SK-N-SH (cell line): ENCODE measurements at regions not wholly inside any gene's neighbourhood (a gene's known extent, or its start where the extent isn't known, plus 50 kb on each side); places are given as distances from the start of the nearest gene placed in this dataset.

Experiments used
- CTCF ChIA-PET: fragments of 300-600, 350-600 bp; formaldehyde crosslinking; extraction: SDS; loops from one replicate; lab custom pipeline; 2021; lab: Yijun Ruan, JAX
- POLR2A ChIA-PET: fragments of 350-600 bp; sonication (Branson Sonifier 250); formaldehyde crosslinking; extraction: SDS; loops from one replicate; lab custom pipeline; 2020; ENCODE audit warnings: antibody characterized with exemption, inconsistent platforms; lab: Yijun Ruan, JAX
- DNase-seq: peaks from one replicate; pipeline ENCODE4 v3.0.0; 2012
- H2AFZ ChIP-seq: fragments of 200-600 bp; sonication (generic); 2 replicates; pipeline ENCODE4 v1.8.1; 2016; ENCODE audit warnings: antibody characterized with exemption, mild to moderate bottlenecking, low read depth
- H3F3A ChIP-seq: fragments of 200-600 bp; sonication (generic); replicated peaks from 2 replicates; pipeline ENCODE3; 2016; ENCODE audit warnings: antibody characterized with exemption, mild to moderate bottlenecking; ENCODE audit not compliant: insufficient read depth
- H3K27ac ChIP-seq, 2 experiments: fragments of 200-500 bp in 1 of 2; fragments of 200-600 bp in 1 of 2; sonication (Bioruptor generic) in 1 of 2; sonication (generic), shearing (Covaris generic) in 1 of 2; 2 replicates each; pipeline versions ENCODE4 v1.5.1 to v1.6.1; 2014 to 2016; ENCODE audit warnings: low read depth in 2 of 2, inconsistent platforms in 1 of 2, low read length in 1 of 2, mild to moderate bottlenecking in 1 of 2, mixed read lengths in 1 of 2
- H3K27me3 ChIP-seq: fragments of 200-600 bp; sonication (generic), shearing (Covaris generic); 2 replicates; pipeline ENCODE4 v1.6.1; 2016; ENCODE audit warnings: mixed run types; ENCODE audit not compliant: insufficient read depth
- H3K36me3 ChIP-seq, 2 experiments: fragments of 200-500 bp in 1 of 2; fragments of 200-600 bp in 1 of 2; sonication (Bioruptor generic) in 1 of 2; sonication (generic) in 1 of 2; replicated peaks in 1 of 2; 2 replicates each; pipeline versions ENCODE3 to v1.5.1; 2014 to 2016; ENCODE audit warnings: low read length in 1 of 2, mild to moderate bottlenecking in 1 of 2; ENCODE audit not compliant: insufficient read depth in 2 of 2, control insufficient read depth in 1 of 2
- H3K4me1 ChIP-seq, 2 experiments: fragments of 200-500 bp in 1 of 2; fragments of 200-600 bp in 1 of 2; sonication (Bioruptor generic) in 1 of 2; sonication (generic), shearing (Covaris generic) in 1 of 2; 2 replicates each; pipeline versions ENCODE4 v1.5.1 to v1.6.1; 2014 to 2016; ENCODE audit warnings: low read depth in 1 of 2, low read length in 1 of 2, mixed run types in 1 of 2; ENCODE audit not compliant: insufficient read depth in 2 of 2, control insufficient read depth in 1 of 2
- H3K4me2 ChIP-seq: fragments of 200-600 bp; sonication (generic), shearing (Covaris generic); 2 replicates; pipeline ENCODE4 v1.6.1; 2017; ENCODE audit warnings: mixed run types
- H3K4me3 ChIP-seq, 2 experiments: fragments of 200-500 bp in 1 of 2; fragments of 200-600 bp in 1 of 2; sonication (Bioruptor generic) in 1 of 2; sonication (generic), shearing (Covaris generic) in 1 of 2; 2 replicates each; pipeline versions ENCODE4 v1.5.1 to v1.8.1; 2014 to 2016; ENCODE audit warnings: low read depth in 2 of 2, inconsistent platforms in 1 of 2, low read length in 1 of 2, mild to moderate bottlenecking in 1 of 2, mixed read lengths in 1 of 2, moderate library complexity in 1 of 2
- H3K79me2 ChIP-seq: fragments of 200-600 bp; sonication (generic); 2 replicates; pipeline ENCODE4 v1.8.1; 2017; ENCODE audit warnings: mild to moderate bottlenecking; ENCODE audit not compliant: insufficient read depth
- H3K9ac ChIP-seq: fragments of 200-600 bp; sonication (generic); 2 replicates; pipeline ENCODE4 v1.6.1; 2017; ENCODE audit warnings: mixed run types
- H3K9me2 ChIP-seq: fragments of 200-600 bp; sonication (generic); 2 replicates; pipeline ENCODE4 v1.6.1; 2017; ENCODE audit warnings: mixed run types
- H3K9me3 ChIP-seq: fragments of 200-600 bp; sonication (generic); 2 replicates; pipeline ENCODE4 v1.6.1; 2017; ENCODE audit warnings: mixed run types, mild to moderate bottlenecking, moderate library complexity
- H4K20me1 ChIP-seq: fragments of 200-600 bp; sonication (generic); 2 replicates; pipeline ENCODE4 v1.6.1; 2017; ENCODE audit warnings: mild to moderate bottlenecking, mixed run types; ENCODE audit not compliant: insufficient read depth
- CTCF ChIP-seq: fragments of 200-600 bp; sonication (generic); IDR thresholded peaks from 2 replicates; pipeline ENCODE4 v1.6.1; 2017; ENCODE audit warnings: antibody characterized with exemption, mild to moderate bottlenecking, moderate library complexity
- FOXJ3 ChIP-seq: sonication (generic); formaldehyde crosslinking; IDR thresholded peaks from 2 replicates; pipeline ENCODE4 v1.5.1; 2020; ENCODE audit warnings: mild to moderate bottlenecking, missing genetic modification reagents
- FOXM1 ChIP-seq: IDR thresholded peaks from 2 replicates; pipeline ENCODE4 v1.4.0; 2012; ENCODE audit warnings: low read depth, mild to moderate bottlenecking
- JUND ChIP-seq: IDR thresholded peaks from 2 replicates; pipeline ENCODE4 v1.4.0; 2012
- MXI1 ChIP-seq: IDR thresholded peaks from 2 replicates; pipeline ENCODE4 v1.6.1; 2012; ENCODE audit warnings: mild to moderate bottlenecking, low read depth, low read length, improper control_type of control experiment
- NRF1 ChIP-seq: IDR thresholded peaks from 2 replicates; pipeline ENCODE4 v1.6.1; 2012; ENCODE audit warnings: low read depth, mild to moderate bottlenecking, low read length
- POLR2AphosphoS5 ChIP-seq: IDR thresholded peaks from 2 replicates; pipeline ENCODE4 v1.6.1; 2012; ENCODE audit warnings: low read depth, low read length
- RAD21 ChIP-seq: IDR thresholded peaks from 2 replicates; pipeline ENCODE4 v1.6.1; 2012; ENCODE audit warnings: mild to moderate bottlenecking, low read length
- RCOR1 ChIP-seq: fragments of 150-350 bp; IDR thresholded peaks from 2 replicates; pipeline ENCODE4 v1.6.1; 2017; ENCODE audit warnings: antibody characterized with exemption, low read length
- REST ChIP-seq: IDR thresholded peaks from 2 replicates; pipeline ENCODE4 v1.6.1; 2012; ENCODE audit warnings: mild to moderate bottlenecking, low read depth, low read length, moderate library complexity
- RFX5 ChIP-seq: IDR thresholded peaks from 2 replicates; pipeline ENCODE4 v1.6.1; 2012; ENCODE audit warnings: mild to moderate bottlenecking, improper control_type of control experiment, low read length
- RXRA ChIP-seq: IDR thresholded peaks from 2 replicates; pipeline ENCODE4 v1.4.0; 2012; ENCODE audit warnings: low read depth, mild to moderate bottlenecking, borderline replicate concordance
- SIN3A ChIP-seq: IDR thresholded peaks from 2 replicates; pipeline ENCODE4 v1.6.1; 2012; ENCODE audit warnings: low read depth, mild to moderate bottlenecking, low read length, moderate library complexity, borderline replicate concordance
- TCF12 ChIP-seq: IDR thresholded peaks from 2 replicates; pipeline ENCODE4 v1.4.0; 2012
- TEAD4 ChIP-seq: IDR thresholded peaks from 2 replicates; pipeline ENCODE4 v1.4.0; 2012; ENCODE audit warnings: mild to moderate bottlenecking, borderline replicate concordance; ENCODE audit not compliant: insufficient read depth
- USF2 ChIP-seq: fragments of 150-350 bp; IDR thresholded peaks from 2 replicates; pipeline ENCODE4 v1.6.1; 2017; ENCODE audit warnings: antibody characterized with exemption, low read length, low read depth, borderline replicate concordance
- WGBS: methylation state at CpG from one replicate; pipeline ENCODE4 v1.1.6; 2017; ENCODE audit warnings: low lambda C conversion rate; 5-methylcytosine and 5-hydroxymethylcytosine counted together

- no peaks in the 10 kb centered on the region for H4K20me1 ChIP-seq
- WGBS = 50% methylated on average over 2 of the region's 2 CpGs
- no peaks in the 10 kb centered on the region; a peak in 1 of 4 replicates for H3K4me1 ChIP-seq
- H3K9me3 ChIP-seq = no peaks in the 10 kb centered on the region
- CTCF ChIA-PET = no interaction called here
- H2AFZ ChIP-seq = no peak overlapping the region
- peaks cover 5% of the 10 kb centered on the region; the same call in 1 of the 2 replicates for H3K27me3 ChIP-seq
- DNase-seq = no peak
- H3K36me3 ChIP-seq = no peaks in the 10 kb centered on the region
- no peaks in the 10 kb centered on the region for H3F3A ChIP-seq
- no peak overlapping the region for H3K4me2 ChIP-seq
- H3K79me2 ChIP-seq = no peaks in the 10 kb centered on the region
- no peaks in the 10 kb centered on the region for H3K9me2 ChIP-seq
- no peak overlapping the region for H3K27ac ChIP-seq
- no peak overlapping the region for H3K4me3 ChIP-seq
- H3K9ac ChIP-seq = no peak overlapping the region
- POLR2A ChIA-PET = no interaction called here
- no peak for TF ChIP-seq SIN3A
- no peak for TF ChIP-seq TCF12
- no peak for TF ChIP-seq RCOR1
- no peak for TF ChIP-seq NRF1
- TF ChIP-seq REST = no peak
- no peak for TF ChIP-seq FOXM1
- no peak for TF ChIP-seq POLR2AphosphoS5
- no peak for TF ChIP-seq RAD21
- TF ChIP-seq USF2 = no peak
Measured at GRCh38 chr4:151931563-151931962, 170.8 kb upstream of the GATB start.

- no peaks in the 10 kb centered on the region for H3K9me2 ChIP-seq
- H3K9me3 ChIP-seq = no peaks in the 10 kb centered on the region
- ChIA-PET CTCF (interaction anchor here (0.5 kb wide), 1 partner anchor 560 kb away, joined by 3 read pairs; no protein-coding TSS in a partner anchor), POLR2A (no interaction called here)
- WGBS = 20% methylated on average over 1 of the region's 2 CpGs
- H3K4me1 ChIP-seq = no peaks in the 10 kb centered on the region; a peak in 1 of 4 replicates
- H3K27me3 ChIP-seq = peaks cover 6% of the 10 kb centered on the region; the same call in 1 of the 2 replicates
- no peak for TF ChIP-seq FOXJ3 (CRISPR knock-in tag)
- no peak for TF ChIP-seq REST
- no peak for TF ChIP-seq MXI1
- no peak for TF ChIP-seq TEAD4
- TF ChIP-seq CTCF = no peak
- TF ChIP-seq POLR2AphosphoS5 = no peak
- TF ChIP-seq USF2 = no peak
- no peak for TF ChIP-seq SIN3A
- no peak for TF ChIP-seq RFX5
- TF ChIP-seq RXRA = no peak
- TF ChIP-seq JUND = no peak
- TF ChIP-seq RAD21 = no peak
- no peak overlapping the region for H3K27ac ChIP-seq
- no peak overlapping the region for H3K4me2 ChIP-seq
- no peak overlapping the region for H3K4me3 ChIP-seq
- H4K20me1 ChIP-seq = no peaks in the 10 kb centered on the region
- no peak overlapping the region for H3K9ac ChIP-seq
- no peaks in the 10 kb centered on the region for H3K79me2 ChIP-seq
- no peaks in the 10 kb centered on the region for H3K36me3 ChIP-seq
- H3F3A ChIP-seq = no peaks in the 10 kb centered on the region
- H2AFZ ChIP-seq = no peak overlapping the region
- DNase-seq = no peak
Measured at GRCh38 chr4:151930372-151930771, 169.6 kb upstream of the GATB start.
